Prostate gland (tissue), 2 donors: ENCODE measurements at regions not wholly inside any gene's neighbourhood (a gene's known extent, or its start where the extent isn't known, plus 50 kb on each side); places are given as distances from the start of the nearest gene placed in this dataset.

Experiments used
- POLR2A ChIP-seq: fragments of 450-650 bp; IDR thresholded peaks from one replicate; pipeline ENCODE4 v1.6.1; 2016; ENCODE audit warnings: antibody characterized with exemption, mild to moderate bottlenecking
- TF ChIP-seq, protein P1 (sequence below), 4 experiments: fragments of 200-600 bp in 2 of 4; fragments of 450-650 bp in 2 of 4; sonication (generic) in 2 of 4; IDR thresholded peaks; 1 replicate in 3 of 4; 2 replicates in 1 of 4; pipeline ENCODE4 v1.5.1; 2016 to 2019; ENCODE audit warnings: antibody characterized with exemption in 4 of 4, mild to moderate bottlenecking in 2 of 4, moderate library complexity in 2 of 4

DNA sequence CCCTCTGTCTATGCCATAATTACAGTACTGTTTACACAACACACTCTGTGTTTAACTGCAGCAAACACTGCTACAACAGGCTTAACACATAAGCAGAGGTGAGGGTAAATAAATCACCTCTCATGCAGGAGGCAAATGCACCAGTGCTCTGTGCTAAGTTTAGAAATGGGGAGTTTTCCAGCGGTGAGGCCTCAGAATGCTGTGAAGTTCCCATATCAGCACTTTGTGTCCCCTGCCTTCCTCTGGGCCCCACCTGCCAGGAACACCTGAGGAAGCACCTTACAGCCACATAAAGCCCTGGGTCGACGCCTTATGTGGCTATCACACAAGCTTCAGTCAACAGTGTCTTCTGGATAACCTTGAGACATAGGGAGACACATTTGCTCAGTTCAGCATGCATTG is 304.5 kb downstream of the HAPSTR1 start:
- TF ChIP-seq, protein P1, sequence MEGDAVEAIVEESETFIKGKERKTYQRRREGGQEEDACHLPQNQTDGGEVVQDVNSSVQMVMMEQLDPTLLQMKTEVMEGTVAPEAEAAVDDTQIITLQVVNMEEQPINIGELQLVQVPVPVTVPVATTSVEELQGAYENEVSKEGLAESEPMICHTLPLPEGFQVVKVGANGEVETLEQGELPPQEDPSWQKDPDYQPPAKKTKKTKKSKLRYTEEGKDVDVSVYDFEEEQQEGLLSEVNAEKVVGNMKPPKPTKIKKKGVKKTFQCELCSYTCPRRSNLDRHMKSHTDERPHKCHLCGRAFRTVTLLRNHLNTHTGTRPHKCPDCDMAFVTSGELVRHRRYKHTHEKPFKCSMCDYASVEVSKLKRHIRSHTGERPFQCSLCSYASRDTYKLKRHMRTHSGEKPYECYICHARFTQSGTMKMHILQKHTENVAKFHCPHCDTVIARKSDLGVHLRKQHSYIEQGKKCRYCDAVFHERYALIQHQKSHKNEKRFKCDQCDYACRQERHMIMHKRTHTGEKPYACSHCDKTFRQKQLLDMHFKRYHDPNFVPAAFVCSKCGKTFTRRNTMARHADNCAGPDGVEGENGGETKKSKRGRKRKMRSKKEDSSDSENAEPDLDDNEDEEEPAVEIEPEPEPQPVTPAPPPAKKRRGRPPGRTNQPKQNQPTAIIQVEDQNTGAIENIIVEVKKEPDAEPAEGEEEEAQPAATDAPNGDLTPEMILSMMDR (IDR thresholded peaks at IDR 0.05) = no peak
- TF ChIP-seq POLR2A = no peak
